GM18498 (cell line): ENCODE measurements at regions not wholly inside any gene's neighbourhood (a gene's known extent, or its start where the extent isn't known, plus 50 kb on each side); places are given as distances from the start of the nearest gene placed in this dataset.
"Not testable (repeated sequence)": the region's sequence is repeated elsewhere in the genome, so short reads cannot be mapped to it uniquely, and the experiment has no call there.

ENCODE experiments used
- ATAC-seq: cut with Tn5 transposase; IDR thresholded peaks from one replicate; pipeline ENCODE4 v1.9.1; 2021; ENCODE audit warnings: mild to moderate bottlenecking, moderate library complexity; ENCODE audit not compliant: unreplicated experiment

GRCh38 chr10:87300163-87300562, 57.4 kb upstream of the NUTM2D start:
- ATAC-seq = not testable (repeated sequence)

- peak; percentile 92 for ATAC-seq
Observed at GRCh38 chr10:87301466-87302115, 56.0 kb upstream of the NUTM2D start.

- not testable (repeated sequence) for ATAC-seq
Observed at GRCh38 chr10:87302132-87302531, 55.4 kb upstream of the NUTM2D start.

- ATAC-seq = not testable (repeated sequence)
Observed at GRCh38 chr10:87303707-87304106, 53.8 kb upstream of the NUTM2D start.

GRCh38 chr10:87306681-87307080, 50.9 kb upstream of the NUTM2D start:
- ATAC-seq = not testable (repeated sequence)
